ENCODE measurements at regions not wholly inside any gene's neighbourhood (a gene's known extent, or its start where the extent isn't known, plus 50 kb on each side); places are given as distances from the start of the nearest gene placed in this dataset.

- no peak overlapping the region for H3K9ac ChIP-seq (ENCODE audit: low read depth in 2 of 2, low read length in 2 of 2)
- TF ChIP-seq, protein P1, sequence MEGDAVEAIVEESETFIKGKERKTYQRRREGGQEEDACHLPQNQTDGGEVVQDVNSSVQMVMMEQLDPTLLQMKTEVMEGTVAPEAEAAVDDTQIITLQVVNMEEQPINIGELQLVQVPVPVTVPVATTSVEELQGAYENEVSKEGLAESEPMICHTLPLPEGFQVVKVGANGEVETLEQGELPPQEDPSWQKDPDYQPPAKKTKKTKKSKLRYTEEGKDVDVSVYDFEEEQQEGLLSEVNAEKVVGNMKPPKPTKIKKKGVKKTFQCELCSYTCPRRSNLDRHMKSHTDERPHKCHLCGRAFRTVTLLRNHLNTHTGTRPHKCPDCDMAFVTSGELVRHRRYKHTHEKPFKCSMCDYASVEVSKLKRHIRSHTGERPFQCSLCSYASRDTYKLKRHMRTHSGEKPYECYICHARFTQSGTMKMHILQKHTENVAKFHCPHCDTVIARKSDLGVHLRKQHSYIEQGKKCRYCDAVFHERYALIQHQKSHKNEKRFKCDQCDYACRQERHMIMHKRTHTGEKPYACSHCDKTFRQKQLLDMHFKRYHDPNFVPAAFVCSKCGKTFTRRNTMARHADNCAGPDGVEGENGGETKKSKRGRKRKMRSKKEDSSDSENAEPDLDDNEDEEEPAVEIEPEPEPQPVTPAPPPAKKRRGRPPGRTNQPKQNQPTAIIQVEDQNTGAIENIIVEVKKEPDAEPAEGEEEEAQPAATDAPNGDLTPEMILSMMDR (IDR thresholded peaks at IDR 0.05) = no peak
- DNase-seq = no peak
- no peaks in the 10 kb centered on the region for H3K9me3 ChIP-seq
- no peaks in the 10 kb centered on the region for H3K4me1 ChIP-seq
- H3K4me3 ChIP-seq = no peak overlapping the region
- H3K36me3 ChIP-seq = no peaks in the 10 kb centered on the region
- intact Hi-C loops (cut with DNase I) = no loop called here
- H3K27ac ChIP-seq = no peak overlapping the region
- no peaks in the 10 kb centered on the region for H3K27me3 ChIP-seq
These were observed 139.6 kb upstream of the HTR2A start for GRCh38 chr13:47036294-47037008.

- Histone ChIP-seq H3K27ac (no peak overlapping the region), H3K36me3 (no peaks in the 10 kb centered on the region), H3K27me3 (no peaks in the 10 kb centered on the region), H3K9me3 (no peaks in the 10 kb centered on the region), H3K4me1 (no peaks in the 10 kb centered on the region), H3K4me3 (no peak overlapping the region), H3K9ac (ENCODE audit: low read depth in 2 of 2, low read length in 2 of 2) (no peak overlapping the region)
- TF ChIP-seq, protein P1 (IDR thresholded peaks at IDR 0.05) = no peak
- no peak for DNase-seq
- intact Hi-C loops (cut with DNase I) = no loop called here
These were observed 136.4 kb upstream of the HTR2A start for GRCh38 chr13:47033216-47033615.

DNA sequence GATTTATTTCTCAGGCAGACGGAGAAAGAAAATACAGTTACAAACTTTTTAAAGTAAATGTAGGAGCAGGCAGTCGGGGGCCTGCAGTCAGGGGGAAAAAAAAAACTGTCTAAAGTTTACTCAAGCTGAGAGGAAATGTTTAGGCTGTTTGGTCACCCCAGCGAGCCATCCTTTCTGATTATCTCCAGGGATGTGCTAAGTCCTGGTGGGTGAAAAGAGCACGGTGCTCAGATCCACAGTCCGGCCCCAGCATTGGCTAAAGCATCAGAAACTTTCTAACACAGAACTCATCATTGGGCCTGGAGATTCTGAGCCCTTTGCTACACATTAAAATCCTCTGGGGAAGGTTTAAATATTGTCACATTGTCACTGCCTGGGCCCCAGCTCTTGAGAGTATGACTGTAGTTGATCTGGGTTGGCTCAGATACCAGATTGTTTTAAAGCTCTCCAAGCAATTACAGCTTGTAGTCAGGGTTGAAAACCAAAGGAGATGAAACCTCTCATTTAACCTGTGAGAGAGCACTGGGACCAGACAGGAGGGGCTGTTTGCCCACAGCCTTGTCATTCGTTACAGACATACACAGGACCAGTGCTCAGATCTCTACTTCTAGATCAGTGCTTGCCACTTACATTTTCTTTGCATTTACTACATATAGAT lies 131.1 kb upstream of the HTR2A start:
- intact Hi-C loops (cut with DNase I) = no loop called here
- no peak overlapping the region for H3K9ac ChIP-seq (ENCODE audit: low read depth in 2 of 2, low read length in 2 of 2)
- H3K4me3 ChIP-seq = no peak overlapping the region
- no peak overlapping the region for H3K27ac ChIP-seq
- H3K4me1 ChIP-seq = no peaks in the 10 kb centered on the region
- TF ChIP-seq, protein P1 (IDR thresholded peaks at IDR 0.05) = no peak
- H3K36me3 ChIP-seq = no peaks in the 10 kb centered on the region
- no peaks in the 10 kb centered on the region for H3K27me3 ChIP-seq
- no peak for DNase-seq
- no peaks in the 10 kb centered on the region for H3K9me3 ChIP-seq

GRCh38 chr13:47025791-47026447 lies 129.1 kb upstream of the HTR2A start:
- intact Hi-C loops (cut with DNase I) = no loop called here
- no peak overlapping the region for H3K27ac ChIP-seq
- H3K36me3 ChIP-seq = no peaks in the 10 kb centered on the region
- H3K4me3 ChIP-seq = no peak overlapping the region
- DNase-seq = no peak
- H3K9me3 ChIP-seq = no peaks in the 10 kb centered on the region
- H3K9ac ChIP-seq (ENCODE audit: low read depth in 2 of 2, low read length in 2 of 2) = no peak overlapping the region
- H3K4me1 ChIP-seq = no peaks in the 10 kb centered on the region
- TF ChIP-seq, protein P1 (IDR thresholded peaks at IDR 0.05) = no peak
- no peaks in the 10 kb centered on the region for H3K27me3 ChIP-seq

- Histone ChIP-seq H3K9me3 (no peaks in the 10 kb centered on the region), H3K27me3 (no peaks in the 10 kb centered on the region), H3K9ac (ENCODE audit: low read depth in 2 of 2, low read length in 2 of 2) (no peak overlapping the region), H3K27ac (no peak overlapping the region), H3K36me3 (no peaks in the 10 kb centered on the region), H3K4me3 (no peak overlapping the region), H3K4me1 (no peaks in the 10 kb centered on the region)
- TF ChIP-seq, protein P1 (IDR thresholded peaks at IDR 0.05) = no peak
- no peak for DNase-seq
- intact Hi-C loops (cut with DNase I) = no loop called here
These were observed 123.1 kb upstream of the HTR2A start for GRCh38 chr13:47019977-47020376.

Measured in colonic mucosa (tissue), 4 donors.